Endothelial cell of umbilical vein (primary cell): ENCODE measurements at regions not wholly inside any gene's neighbourhood (a gene's known extent, or its start where the extent isn't known, plus 50 kb on each side); places are given as distances from the start of the nearest gene placed in this dataset.

ENCODE experiments used
- BruUV-seq: library from RNA; stranded (reverse); fragments of 400-500 nt; replicated peaks from 2 replicates; lab custom pipeline; 2021; lab: Mats Ljungman, UMichigan
- CTCF ChIA-PET: fragments of 300-600, 350-600 bp; sonication (Branson Sonifier 250); formaldehyde crosslinking; loops from one replicate; lab custom pipeline; 2021; ENCODE audit warnings: antibody characterized with exemption, inconsistent platforms; lab: Charles Lee
- POLR2A ChIA-PET: fragments of 300-600, 350-600 bp; sonication (Branson Sonifier 250); formaldehyde crosslinking; loops from one replicate; lab custom pipeline; 2021; ENCODE audit warnings: antibody characterized with exemption, inconsistent platforms; lab: Charles Lee
- DNase-seq: peaks from one replicate; pipeline ENCODE4 v3.0.0-alpha.2; 2011; ENCODE audit warnings: low read depth, low spot score
- FAIRE-seq: peaks from 2 replicates; lab custom pipeline; 2011; peaks lifted over from hg19 to GRCh38; lab: Jason Lieb, UNC
- H2AFZ ChIP-seq: 2 replicates; pipeline ENCODE4 v1.6.0; 2012; ENCODE audit warnings: low read depth, low read length, control low read depth, inconsistent platforms
- H3K27ac ChIP-seq: 2 replicates; pipeline ENCODE4 v1.5.1; 2011; ENCODE audit warnings: low read depth, mild to moderate bottlenecking, control low read depth, low read length, moderate library complexity; ENCODE audit not compliant: insufficient read depth
- H3K27me3 ChIP-seq, 2 experiments: 2 replicates each; pipeline versions ENCODE4 v1.6.0 to v1.6.1; 2011; ENCODE audit warnings: low read length in 2 of 2, mixed read lengths in 1 of 2; ENCODE audit not compliant: control insufficient read depth in 2 of 2, insufficient read depth in 2 of 2
- H3K36me3 ChIP-seq, 2 experiments: 2 replicates in 1 of 2; 3 replicates in 1 of 2; pipeline ENCODE4 v1.5.1; 2011; ENCODE audit warnings: low read length in 2 of 2, mild to moderate bottlenecking in 1 of 2, moderate library complexity in 1 of 2; ENCODE audit not compliant: control insufficient read depth in 2 of 2, insufficient read depth in 2 of 2; ENCODE audit errors: extremely low read depth in 1 of 2
- H3K4me1 ChIP-seq: 3 replicates; pipeline ENCODE4 v1.5.1; 2011; ENCODE audit warnings: mild to moderate bottlenecking, low read length; ENCODE audit not compliant: control insufficient read depth, insufficient read depth; ENCODE audit errors: extremely low read depth
- H3K4me2 ChIP-seq: 2 replicates; pipeline ENCODE4 v1.6.1; 2011; ENCODE audit warnings: low read length, control low read depth, mixed read lengths; ENCODE audit not compliant: insufficient read depth
- H3K4me3 ChIP-seq, 3 experiments: fragments of 200-600 bp in 1 of 3; sonication (generic), shearing (Covaris generic) in 1 of 3; replicated peaks in 1 of 3; 2 replicates each; pipeline ENCODE4 v1.5.1; 2011 to 2016; ENCODE audit warnings: control low read depth in 3 of 3, low read length in 3 of 3, mild to moderate bottlenecking in 2 of 3, inconsistent platforms in 1 of 3, low read depth in 1 of 3, moderate library complexity in 1 of 3; ENCODE audit not compliant: insufficient read depth in 1 of 3
- H3K79me2 ChIP-seq: 2 replicates; pipeline ENCODE4 v1.6.0; 2012; ENCODE audit warnings: low read length, inconsistent platforms; ENCODE audit not compliant: control insufficient read depth, insufficient read depth
- H3K9ac ChIP-seq: replicated peaks from 2 replicates; pipeline ENCODE3; 2011; ENCODE audit warnings: low read length, control low read depth; ENCODE audit not compliant: insufficient read depth; ENCODE audit errors: extremely low read depth
- H3K9me1 ChIP-seq: replicated peaks from 3 replicates; pipeline ENCODE4 v1.6.0; 2011; ENCODE audit warnings: mild to moderate bottlenecking, low read length; ENCODE audit not compliant: control insufficient read depth, insufficient read depth; ENCODE audit errors: extremely low read depth
- H3K9me3 ChIP-seq: replicated peaks from 2 replicates; pipeline ENCODE4 v1.5.1; 2012; ENCODE audit warnings: low read length, inconsistent platforms; ENCODE audit not compliant: control insufficient read depth, insufficient read depth
- H4K20me1 ChIP-seq: replicated peaks from 2 replicates; pipeline ENCODE3; 2011; ENCODE audit warnings: mild to moderate bottlenecking, low read length; ENCODE audit not compliant: control insufficient read depth, insufficient read depth; ENCODE audit errors: extremely low read depth
- EZH2 ChIP-seq: IDR thresholded peaks from 2 replicates; pipeline ENCODE4 v1.6.1; 2012; ENCODE audit warnings: borderline replicate concordance, low read depth, mild to moderate bottlenecking, moderate library complexity, low read length, inconsistent platforms; ENCODE audit not compliant: severe bottlenecking
- FOS ChIP-seq: IDR thresholded peaks from 2 replicates; pipeline ENCODE4 v1.6.1; 2011; ENCODE audit warnings: mild to moderate bottlenecking, low read length, moderate library complexity, borderline replicate concordance; ENCODE audit not compliant: insufficient read depth
- GATA2 ChIP-seq: IDR thresholded peaks from 2 replicates; pipeline ENCODE4 v1.7.0; 2011; ENCODE audit warnings: low read depth, mild to moderate bottlenecking, moderate library complexity, mixed read lengths, low read length; ENCODE audit not compliant: insufficient read length, insufficient read depth
- JUN ChIP-seq: IDR thresholded peaks from 2 replicates; pipeline ENCODE4 v1.6.1; 2011; ENCODE audit warnings: borderline replicate concordance, low read depth; ENCODE audit not compliant: insufficient read length, insufficient read depth
- MAX ChIP-seq: IDR thresholded peaks from 2 replicates; pipeline ENCODE4 v1.6.1; 2011; ENCODE audit not compliant: insufficient read depth, insufficient read length
- MYC ChIP-seq: IDR thresholded peaks from one replicate; pipeline ENCODE4 v1.6.1; 2011; ENCODE audit warnings: mild to moderate bottlenecking, low read depth, low read length
- POLR2A ChIP-seq: IDR thresholded peaks from 2 replicates; pipeline ENCODE4 v1.6.1; 2012; ENCODE audit warnings: low read depth, mild to moderate bottlenecking, control low read depth, low read length
- POLR2AphosphoS5 ChIP-seq: IDR thresholded peaks from 2 replicates; pipeline ENCODE4 v1.6.1; 2012; ENCODE audit warnings: low read depth, mild to moderate bottlenecking, control low read depth, low read length, moderate library complexity; ENCODE audit not compliant: insufficient read depth
- dilution Hi-C: fragments of 300-500 bp; cut with MboI; formaldehyde crosslinking; loops from one replicate; pipeline ENCODE4 v1.15.0; 2019; ENCODE audit warnings: low sequenced_read_pairs; ENCODE audit not compliant: extremely low pct_ligation_motif_present
- intact Hi-C: fragments of 100-400 bp; cut with micrococcal nuclease; formaldehyde crosslinking; loops from one replicate; pipeline ENCODE4 v1.10.0; 2022
- TF ChIP-seq, protein P1 (sequence below), 2 donors: IDR thresholded peaks; 1 replicate in 1 of 2; 2 replicates in 1 of 2; pipeline ENCODE4 v1.5.1; 2011; ENCODE audit warnings: low read length in 2 of 2, mild to moderate bottlenecking in 2 of 2, moderate library complexity in 2 of 2, control low read depth in 1 of 2, inconsistent platforms in 1 of 2, low read depth in 1 of 2; ENCODE audit not compliant: insufficient read depth in 1 of 2; ENCODE audit errors: extremely low read depth in 1 of 2

GRCh38 chr3:135812057-135812456 lies 153.5 kb upstream of the PPP2R3A start:
- Histone ChIP-seq H3K9me3 (no peaks in the 10 kb centered on the region), H3K9ac (no peak overlapping the region), H3K27me3 (no peaks in the 10 kb centered on the region), H3K27ac (no peak overlapping the region), H4K20me1 (no peaks in the 10 kb centered on the region), H3K79me2 (no peaks in the 10 kb centered on the region), H3K9me1 (no peaks in the 10 kb centered on the region), H2AFZ (no peak overlapping the region), H3K4me3 (no peak overlapping the region), H3K4me2 (no peak overlapping the region), H3K36me3 (no peaks in the 10 kb centered on the region), H3K4me1 (no peaks in the 10 kb centered on the region)
- intact Hi-C loops (no loop called here), dilution Hi-C loops (no loop called here)
- TF ChIP-seq MYC, result no peak
- no peak for TF ChIP-seq MAX
- TF ChIP-seq, protein P1, sequence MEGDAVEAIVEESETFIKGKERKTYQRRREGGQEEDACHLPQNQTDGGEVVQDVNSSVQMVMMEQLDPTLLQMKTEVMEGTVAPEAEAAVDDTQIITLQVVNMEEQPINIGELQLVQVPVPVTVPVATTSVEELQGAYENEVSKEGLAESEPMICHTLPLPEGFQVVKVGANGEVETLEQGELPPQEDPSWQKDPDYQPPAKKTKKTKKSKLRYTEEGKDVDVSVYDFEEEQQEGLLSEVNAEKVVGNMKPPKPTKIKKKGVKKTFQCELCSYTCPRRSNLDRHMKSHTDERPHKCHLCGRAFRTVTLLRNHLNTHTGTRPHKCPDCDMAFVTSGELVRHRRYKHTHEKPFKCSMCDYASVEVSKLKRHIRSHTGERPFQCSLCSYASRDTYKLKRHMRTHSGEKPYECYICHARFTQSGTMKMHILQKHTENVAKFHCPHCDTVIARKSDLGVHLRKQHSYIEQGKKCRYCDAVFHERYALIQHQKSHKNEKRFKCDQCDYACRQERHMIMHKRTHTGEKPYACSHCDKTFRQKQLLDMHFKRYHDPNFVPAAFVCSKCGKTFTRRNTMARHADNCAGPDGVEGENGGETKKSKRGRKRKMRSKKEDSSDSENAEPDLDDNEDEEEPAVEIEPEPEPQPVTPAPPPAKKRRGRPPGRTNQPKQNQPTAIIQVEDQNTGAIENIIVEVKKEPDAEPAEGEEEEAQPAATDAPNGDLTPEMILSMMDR (IDR thresholded peaks at IDR 0.05; ENCODE audit: extremely low read depth in 1 of 2, insufficient read depth in 1 of 2, low read depth in 1 of 2, low read length in 2 of 2), result no peak
- TF ChIP-seq JUN, result no peak
- TF ChIP-seq POLR2AphosphoS5, result no peak
- no peak for TF ChIP-seq POLR2A
- TF ChIP-seq GATA2, result no peak
- TF ChIP-seq FOS, result no peak
- no peak for TF ChIP-seq EZH2
- POLR2A ChIA-PET, result no interaction called here
- FAIRE-seq (no peak), DNase-seq (no peak)
- CTCF ChIA-PET, result no interaction called here
- no TSS peak for BruUV-seq
